ENCODE measurements at regions not wholly inside any gene's neighbourhood (a gene's known extent, or its start where the extent isn't known, plus 50 kb on each side); places are given as distances from the start of the nearest gene placed in this dataset.
"Not testable (repeated sequence)": the region's sequence is repeated elsewhere in the genome, so short reads cannot be mapped to it uniquely, and the experiment has no call there.

GRCh38 chr12:92270521-92270920 lies 124.9 kb upstream of the BTG1 start:
- DNase-seq (ENCODE audit: low read depth), result no peak

- no peak for DNase-seq (ENCODE audit: low read depth)
Measured at GRCh38 chr12:92268946-92269345, 123.3 kb upstream of the BTG1 start.

- no peak for DNase-seq (ENCODE audit: low read depth)
Measured at GRCh38 chr12:92261692-92262091, 116.0 kb upstream of the BTG1 start.

DNA sequence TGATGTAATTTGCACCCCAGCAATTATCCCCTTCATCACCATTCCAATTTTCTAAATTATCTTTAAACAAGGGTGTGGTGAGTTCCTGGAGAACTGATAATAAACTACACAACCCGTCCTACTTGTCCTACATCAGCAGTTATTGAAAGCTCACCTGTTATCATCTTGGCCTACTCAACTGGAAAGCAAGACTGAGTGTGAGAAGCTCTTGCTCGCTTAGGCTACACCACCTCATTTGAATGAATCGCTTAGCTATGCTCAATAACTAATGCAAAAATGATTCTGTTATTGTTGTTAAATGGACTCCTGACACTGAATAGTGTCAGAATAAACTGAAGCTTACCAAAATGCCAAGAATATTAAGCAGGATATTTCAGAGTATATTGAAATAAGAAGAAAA lies 115.4 kb upstream of the BTG1 start:
- DNase-seq (ENCODE audit: low read depth), result no peak

- DNase-seq (ENCODE audit: low read depth), result no peak
Measured at GRCh38 chr12:92259696-92260251, 114.1 kb upstream of the BTG1 start.

DNA sequence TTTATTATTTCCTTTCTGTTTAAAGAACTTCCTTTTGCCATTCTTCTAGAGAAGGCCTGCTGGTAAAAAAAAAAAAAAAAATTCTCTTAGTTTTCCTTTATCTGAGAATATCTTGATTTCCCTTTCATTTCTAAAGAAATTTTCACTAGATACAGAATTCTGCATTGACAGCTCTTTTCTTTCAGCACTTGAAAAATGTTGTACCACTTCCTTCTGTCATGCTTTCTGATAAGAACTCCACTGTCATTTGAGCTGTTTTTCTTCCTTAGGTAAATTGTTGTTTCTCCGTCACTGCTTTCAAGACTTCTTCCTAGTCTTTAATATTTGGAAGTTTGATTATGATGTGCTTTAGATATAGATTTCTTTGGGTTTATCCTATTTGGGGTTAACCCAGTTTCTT lies 113.6 kb upstream of the BTG1 start:
- no peak for DNase-seq (ENCODE audit: low read depth)

GRCh38 chr12:92257261-92257660 lies 111.6 kb upstream of the BTG1 start:
- DNase-seq (ENCODE audit: low read depth), result no peak

DNA sequence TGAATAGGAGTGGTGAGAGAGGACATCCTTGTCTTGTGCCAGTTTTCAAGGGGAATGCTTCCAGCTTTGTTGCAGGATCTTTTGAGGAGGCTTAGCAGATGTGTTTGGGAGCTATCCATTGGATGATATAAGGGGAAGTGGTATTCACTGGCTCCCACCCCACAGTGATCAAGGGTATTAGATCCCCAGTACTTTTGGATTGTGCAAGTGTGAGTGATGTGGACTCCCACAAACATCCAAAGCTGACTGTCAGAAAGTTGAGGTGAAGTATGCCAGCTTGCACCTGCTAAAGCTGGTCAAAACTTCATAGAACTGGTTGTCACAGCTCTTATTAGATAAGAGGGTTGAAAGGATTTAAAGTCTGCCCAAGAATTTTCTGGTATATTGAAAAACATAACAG lies 110.1 kb upstream of the BTG1 start:
- no peak for DNase-seq (ENCODE audit: low read depth)

GRCh38 chr12:92253301-92253700 lies 107.7 kb upstream of the BTG1 start:
- DNase-seq (ENCODE audit: low read depth), result no peak

DNA sequence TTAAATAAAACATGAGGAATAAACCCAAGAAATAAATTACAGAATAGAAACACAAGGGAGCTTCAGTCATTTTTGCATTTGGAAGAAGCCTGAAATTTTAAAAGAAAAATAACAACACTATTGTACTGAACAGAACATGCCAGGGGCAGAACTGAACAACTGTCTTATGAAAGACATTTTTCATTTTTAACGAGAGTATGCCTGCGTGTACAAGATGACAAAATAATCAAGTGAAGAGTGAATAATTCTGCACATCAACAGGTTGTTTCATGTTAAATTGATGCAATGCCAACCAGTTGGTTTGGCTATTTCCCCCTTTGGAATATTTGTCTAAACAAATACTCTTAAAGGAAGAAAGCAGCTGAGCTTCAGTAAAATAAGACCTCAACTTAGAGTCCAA lies 103.3 kb upstream of the BTG1 start:
- no peak for DNase-seq (ENCODE audit: low read depth)

- no peak for DNase-seq (ENCODE audit: low read depth)
Measured at GRCh38 chr12:92244036-92244435, 98.4 kb upstream of the BTG1 start.

DNA sequence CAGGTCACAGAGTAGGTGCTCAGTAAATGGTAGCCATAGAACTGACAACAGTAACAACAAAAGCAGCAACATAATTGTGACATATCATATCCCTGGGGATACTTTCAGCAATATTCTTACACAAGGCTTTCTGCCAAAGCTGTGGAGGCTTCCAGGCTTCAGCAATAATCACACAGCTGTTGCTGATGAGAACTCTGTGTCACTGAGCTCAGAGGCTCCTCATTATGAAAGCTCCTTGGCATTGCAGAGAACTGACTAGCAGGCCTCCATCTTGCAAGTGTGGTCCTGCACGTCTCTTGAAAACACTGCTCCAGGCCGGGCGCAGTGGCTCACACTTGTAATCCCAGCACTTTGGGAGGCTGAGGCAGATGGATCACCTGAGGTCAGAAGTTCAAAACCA lies 97.3 kb upstream of the BTG1 start:
- DNase-seq (ENCODE audit: low read depth), result no peak

GRCh38 chr12:92237762-92238523 lies 92.3 kb upstream of the BTG1 start:
- no peak for DNase-seq (ENCODE audit: low read depth)

GRCh38 chr12:92237262-92237661 lies 91.6 kb upstream of the BTG1 start:
- DNase-seq (ENCODE audit: low read depth), result no peak

DNA sequence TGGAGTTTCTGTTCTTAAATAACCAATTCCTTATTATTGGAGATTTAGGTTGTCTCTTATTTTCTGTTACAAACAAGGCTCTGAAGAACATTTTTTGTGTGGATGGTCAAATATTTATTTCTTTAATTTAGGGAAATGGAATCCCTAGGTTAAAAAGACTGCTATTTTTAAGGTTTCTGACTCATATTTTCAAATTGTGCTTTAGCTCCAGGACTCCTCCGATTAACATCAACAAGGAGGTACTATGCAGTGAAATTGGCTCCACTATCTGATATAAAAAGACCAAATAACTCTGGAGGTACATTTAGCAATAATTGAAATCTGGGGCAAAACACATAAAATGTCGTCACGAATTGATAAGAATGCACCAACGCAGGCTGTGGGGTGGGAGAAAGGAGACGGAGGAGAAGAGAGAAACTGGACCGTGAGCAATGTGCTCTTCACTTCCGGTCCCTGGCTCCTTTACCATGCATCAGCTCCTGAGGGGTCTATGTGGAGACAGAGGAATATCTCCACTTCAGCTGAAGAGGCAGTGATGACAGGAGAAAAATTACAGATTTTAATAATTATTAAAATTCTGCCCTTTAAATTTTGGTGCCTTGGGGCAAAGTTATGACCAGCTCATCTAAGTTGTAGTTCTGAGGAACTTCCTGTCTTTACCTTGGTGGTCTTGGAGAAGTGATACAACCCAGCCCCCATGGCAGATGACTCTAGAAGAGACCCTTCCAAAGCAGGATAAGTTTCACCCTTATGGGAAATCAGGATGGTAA lies 90.2 kb upstream of the BTG1 start:
- DNase-seq (ENCODE audit: low read depth), result no peak

DNA sequence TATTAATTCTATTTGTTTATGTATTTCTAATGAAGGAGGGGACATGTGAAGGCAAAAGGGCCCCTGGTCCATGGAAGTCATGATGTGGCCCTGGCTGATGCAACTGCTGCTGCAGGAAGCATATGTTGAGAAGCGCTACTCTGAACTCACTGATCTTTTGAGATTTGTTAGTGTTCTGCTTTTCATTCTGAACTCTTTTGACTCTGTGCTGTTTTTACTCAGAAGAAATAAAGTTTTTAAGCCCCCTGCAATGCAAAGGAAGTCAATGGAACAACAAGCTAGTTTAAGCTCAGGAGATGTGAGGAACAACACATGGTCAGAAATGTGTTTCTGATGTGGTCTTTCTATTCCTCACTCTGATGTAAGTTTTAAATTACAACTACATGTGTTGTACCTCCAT lies 88.9 kb upstream of the BTG1 start:
- DNase-seq (ENCODE audit: low read depth), result no peak

DNA sequence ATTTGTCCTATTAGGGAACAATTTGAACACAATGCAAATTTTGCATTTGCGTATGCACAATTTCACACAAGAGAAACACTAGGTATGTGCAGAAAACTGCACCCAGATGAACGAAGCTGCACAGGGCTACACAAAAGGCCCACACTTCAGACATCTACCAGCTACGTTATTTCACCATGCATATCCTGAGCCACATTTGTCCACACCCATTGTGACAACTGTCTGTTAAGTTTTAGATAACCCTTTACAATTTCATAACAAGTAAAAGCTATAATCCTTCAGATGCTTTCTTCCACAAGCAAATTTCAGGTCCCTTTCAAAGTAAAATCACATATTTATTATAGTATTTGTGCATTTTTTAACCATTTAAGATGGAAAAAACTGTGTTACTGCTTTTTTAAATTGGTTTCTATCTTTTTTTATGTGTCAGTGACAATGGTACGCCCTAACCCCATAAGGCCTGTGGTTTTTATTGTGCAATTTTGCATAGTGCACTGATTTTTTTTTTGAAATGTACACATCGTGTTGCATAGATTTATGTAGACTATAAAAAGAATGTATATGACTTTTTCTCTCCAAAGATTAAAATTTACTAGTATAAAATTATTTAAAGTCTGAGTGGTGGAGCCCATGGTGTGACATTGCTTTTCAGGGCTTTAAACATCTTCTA lies 87.8 kb upstream of the BTG1 start:
- no peak for DNase-seq (ENCODE audit: low read depth)

DNA sequence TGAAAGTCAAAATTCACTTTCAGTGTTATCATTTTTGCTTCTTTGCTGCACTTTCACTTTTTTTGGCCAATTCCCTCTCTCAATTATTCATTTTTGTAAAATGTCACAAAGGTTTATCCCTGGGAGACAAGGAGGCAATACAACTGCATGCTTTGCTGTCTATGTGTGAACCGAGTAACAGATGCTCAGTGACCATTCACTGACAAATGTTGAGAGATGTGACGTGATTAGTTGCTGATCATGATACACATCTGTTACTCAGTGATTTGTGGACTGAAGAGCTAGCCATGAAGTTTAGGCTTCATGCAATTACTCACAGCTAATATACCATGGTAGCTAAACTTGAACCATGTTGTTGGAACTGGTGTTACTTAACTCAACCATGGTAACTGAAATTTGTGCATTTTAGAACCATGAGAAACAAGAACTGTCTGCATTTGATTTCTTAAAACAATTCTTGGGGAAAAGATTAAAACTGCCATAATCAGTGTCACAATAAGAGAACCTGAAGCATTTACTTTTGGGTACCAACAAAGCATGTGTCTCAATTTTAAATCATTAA lies 86.8 kb upstream of the BTG1 start:
- not testable (repeated sequence) for DNase-seq (ENCODE audit: low read depth)

- not testable (repeated sequence) for DNase-seq (ENCODE audit: low read depth)
Measured at GRCh38 chr12:92231945-92232344, 86.3 kb upstream of the BTG1 start.

DNA sequence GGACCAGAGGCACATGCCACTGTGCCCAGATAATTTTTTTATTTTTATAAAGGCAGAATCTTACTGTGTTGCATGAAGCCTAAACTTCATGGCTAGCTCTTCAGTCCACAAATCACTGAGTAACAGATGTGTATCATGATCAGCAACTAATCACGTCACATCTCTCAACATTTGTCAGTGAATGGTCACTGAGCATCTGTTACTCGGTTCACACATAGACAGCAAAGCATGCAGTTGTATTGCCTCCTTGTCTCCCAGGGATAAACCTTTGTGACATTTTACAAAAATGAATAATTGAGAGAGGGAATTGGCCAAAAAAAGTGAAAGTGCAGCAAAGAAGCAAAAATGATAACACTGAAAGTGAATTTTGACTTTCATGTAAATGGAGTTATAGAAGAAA lies 85.9 kb upstream of the BTG1 start:
- not testable (repeated sequence) for DNase-seq (ENCODE audit: low read depth)

DNA sequence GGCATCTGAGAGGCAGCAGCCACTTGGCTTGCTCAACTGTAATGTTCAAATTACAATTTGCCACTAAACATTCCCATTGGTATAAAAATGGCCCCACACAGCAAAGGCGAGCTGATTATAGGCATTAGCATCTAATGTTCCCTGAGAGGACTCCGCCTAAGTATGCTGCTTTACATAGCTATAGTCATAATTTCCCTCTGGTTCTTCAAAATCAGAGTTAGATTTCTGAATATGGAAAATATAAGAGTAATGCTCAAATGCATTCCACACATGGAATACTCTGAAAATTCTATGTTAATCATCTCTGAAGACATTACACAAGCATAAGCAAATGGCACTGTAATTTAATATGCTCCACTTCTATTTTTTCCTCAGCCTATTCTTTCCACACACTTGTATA lies 83.7 kb upstream of the BTG1 start:
- DNase-seq (ENCODE audit: low read depth), result no peak

GRCh38 chr12:92226961-92227360 lies 81.3 kb upstream of the BTG1 start:
- DNase-seq (ENCODE audit: low read depth), result no peak

Data from stimulated activated CD8-positive, alpha-beta memory T cell treated with anti-CD3 and anti-CD28 coated beads, Interleukin-4, amount 100 ng/mL, for 24 hours (primary cell).